ENCODE measurements at regions not wholly inside any gene's neighbourhood (a gene's known extent, or its start where the extent isn't known, plus 50 kb on each side); places are given as distances from the start of the nearest gene placed in this dataset.

GRCh38 chr4:41466249-41466648, 71.7 kb upstream of the LIMCH1 start (continued):
- TF ChIP-seq PATZ1 (CRISPR knock-in tag; IDR thresholded peaks at IDR 0.05; ENCODE audit: borderline replicate concordance) = no peak

- no peak for TF ChIP-seq BACH2 (CRISPR knock-in tag; IDR thresholded peaks at IDR 0.05; ENCODE audit: borderline replicate concordance)
- no peak for TF ChIP-seq ESRRG (CRISPR knock-in tag; IDR thresholded peaks at IDR 0.05)
- no peak for TF ChIP-seq ARNTL (CRISPR knock-in tag; IDR thresholded peaks at IDR 0.05; ENCODE audit: borderline replicate concordance, low read depth)
- no peak for TF ChIP-seq CREB5 (CRISPR knock-in tag; IDR thresholded peaks at IDR 0.05; ENCODE audit: low read depth)
- no peak for TF ChIP-seq SNAI2 (CRISPR knock-in tag; IDR thresholded peaks at IDR 0.05)
- no peak for TF ChIP-seq OSR1 (CRISPR knock-in tag; IDR thresholded peaks at IDR 0.05)
- no peak for ATAC-seq
Measured at GRCh38 chr4:41468122-41468521, 69.8 kb upstream of the LIMCH1 start.

- ATAC-seq = no peak
- TF ChIP-seq ZFP30 (CRISPR knock-in tag; IDR thresholded peaks at IDR 0.05) = no peak
- no peak for TF ChIP-seq ARNTL (CRISPR knock-in tag; IDR thresholded peaks at IDR 0.05; ENCODE audit: borderline replicate concordance, low read depth)
- TF ChIP-seq ZNF70 (CRISPR knock-in tag; IDR thresholded peaks at IDR 0.05) = no peak
- no peak for TF ChIP-seq RARB (CRISPR knock-in tag; IDR thresholded peaks at IDR 0.05)
- TF ChIP-seq CSRNP3 (CRISPR knock-in tag; IDR thresholded peaks at IDR 0.05) = no peak
- TF ChIP-seq ZNF8 (CRISPR knock-in tag; IDR thresholded peaks at IDR 0.05) = no peak
- no peak for TF ChIP-seq GLIS3 (CRISPR knock-in tag; IDR thresholded peaks at IDR 0.05)
- no peak for TF ChIP-seq POU6F1 (CRISPR knock-in tag; IDR thresholded peaks at IDR 0.05; ENCODE audit: borderline replicate concordance, low read depth)
Measured at GRCh38 chr4:41471126-41472071, 66.6 kb upstream of the LIMCH1 start.

GRCh38 chr4:41472081-41472480, 65.9 kb upstream of the LIMCH1 start:
- no peak for TF ChIP-seq POU6F1 (CRISPR knock-in tag; IDR thresholded peaks at IDR 0.05; ENCODE audit: borderline replicate concordance, low read depth)
- ATAC-seq = no peak

GRCh38 chr4:41473176-41473575, 64.8 kb upstream of the LIMCH1 start:
- no peak for ATAC-seq
- no peak for TF ChIP-seq CSRNP3 (CRISPR knock-in tag; IDR thresholded peaks at IDR 0.05)
- no peak for TF ChIP-seq TOX (CRISPR knock-in tag; IDR thresholded peaks at IDR 0.05; ENCODE audit: borderline replicate concordance)
- TF ChIP-seq ZNF70 (CRISPR knock-in tag; IDR thresholded peaks at IDR 0.05) = no peak
- TF ChIP-seq BACH2 (CRISPR knock-in tag; IDR thresholded peaks at IDR 0.05; ENCODE audit: borderline replicate concordance) = no peak
- TF ChIP-seq ISL1 (CRISPR knock-in tag; IDR thresholded peaks at IDR 0.05) = no peak
- no peak for TF ChIP-seq POU6F1 (CRISPR knock-in tag; IDR thresholded peaks at IDR 0.05; ENCODE audit: borderline replicate concordance, low read depth)
- no peak for TF ChIP-seq PPARA (CRISPR knock-in tag; IDR thresholded peaks at IDR 0.05; ENCODE audit: borderline replicate concordance)
- TF ChIP-seq TCF4 (CRISPR knock-in tag; IDR thresholded peaks at IDR 0.05; ENCODE audit: borderline replicate concordance) = no peak
- no peak for TF ChIP-seq ZFP3 (CRISPR knock-in tag; IDR thresholded peaks at IDR 0.05)
- TF ChIP-seq OSR1 (CRISPR knock-in tag; IDR thresholded peaks at IDR 0.05) = no peak
- TF ChIP-seq ZNF565 (CRISPR knock-in tag; conservative IDR thresholded peaks at IDR 0.05; ENCODE audit: low read depth) = no peak
- no peak for TF ChIP-seq CSDC2 (CRISPR knock-in tag; IDR thresholded peaks at IDR 0.05)
- TF ChIP-seq GLIS3 (CRISPR knock-in tag; IDR thresholded peaks at IDR 0.05) = no peak
- TF ChIP-seq SNAI2 (CRISPR knock-in tag; IDR thresholded peaks at IDR 0.05) = no peak
